Coronary artery (tissue), 2 donors: ENCODE measurements at regions not wholly inside any gene's neighbourhood (a gene's known extent, or its start where the extent isn't known, plus 50 kb on each side); places are given as distances from the start of the nearest gene placed in this dataset.

Source experiments
- DNase-seq: peaks from one replicate; pipeline ENCODE4 v3.0.0-alpha.2; 2017; ENCODE audit warnings: low spot score
- H3K27ac ChIP-seq, 2 donors: fragments of 200-600 bp; sonication (generic); one replicate each; pipeline ENCODE4 v1.5.1; 2016 to 2019
- H3K4me3 ChIP-seq: fragments of 200-600 bp; sonication (generic); 2 replicates; pipeline ENCODE4 v1.5.1; 2016; ENCODE audit warnings: mild to moderate bottlenecking, moderate library complexity
- CTCF ChIP-seq: fragments of 200-600 bp; sonication (generic); IDR thresholded peaks from one replicate; pipeline ENCODE4 v1.5.1; 2019; ENCODE audit warnings: antibody characterized with exemption

- TF ChIP-seq CTCF, result no peak
- no peak overlapping the region for H3K27ac ChIP-seq
- no peak for DNase-seq
- H3K4me3 ChIP-seq, result no peak overlapping the region
Observed at GRCh38 chr7:96380111-96380512, 58.2 kb upstream of the SLC25A13 start.

DNA sequence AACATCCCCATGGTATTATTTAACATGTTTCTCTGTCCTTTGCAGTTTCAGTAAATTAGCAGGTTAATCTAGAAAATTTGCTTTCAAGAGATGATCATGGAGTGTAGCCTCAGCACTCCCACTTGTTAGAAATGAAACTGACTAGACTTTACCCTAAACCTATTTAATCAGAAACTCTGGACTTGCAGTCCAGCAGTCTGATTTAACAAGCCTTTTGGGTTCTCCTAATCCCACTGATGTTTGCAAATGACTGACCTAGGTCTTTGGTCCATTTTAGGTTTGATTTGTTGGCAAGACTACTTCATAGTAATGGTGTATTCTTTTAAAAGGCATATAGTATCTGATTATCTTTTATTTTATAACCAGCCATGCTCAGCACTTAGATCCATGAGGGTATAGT is 55.5 kb upstream of the SLC25A13 start:
- Histone ChIP-seq H3K27ac (no peak overlapping the region), H3K4me3 (no peak overlapping the region)

More for the DNA sequence above, 55.5 kb upstream of the SLC25A13 start:
- DNase-seq, result no peak
- TF ChIP-seq CTCF, result no peak
